Hypothalamus (tissue), 51 donors: ENCODE measurements at regions not wholly inside any gene's neighbourhood (a gene's known extent, or its start where the extent isn't known, plus 50 kb on each side); places are given as distances from the start of the nearest gene placed in this dataset.
"Not testable (repeated sequence)": the region's sequence is repeated elsewhere in the genome, so short reads cannot be mapped to it uniquely, and the experiment has no call there.

Source experiments
- DNase-seq, 51 donors: peaks; one replicate each; lab custom pipeline; 2025; lab: John Stamatoyannopoulos, UW

DNA sequence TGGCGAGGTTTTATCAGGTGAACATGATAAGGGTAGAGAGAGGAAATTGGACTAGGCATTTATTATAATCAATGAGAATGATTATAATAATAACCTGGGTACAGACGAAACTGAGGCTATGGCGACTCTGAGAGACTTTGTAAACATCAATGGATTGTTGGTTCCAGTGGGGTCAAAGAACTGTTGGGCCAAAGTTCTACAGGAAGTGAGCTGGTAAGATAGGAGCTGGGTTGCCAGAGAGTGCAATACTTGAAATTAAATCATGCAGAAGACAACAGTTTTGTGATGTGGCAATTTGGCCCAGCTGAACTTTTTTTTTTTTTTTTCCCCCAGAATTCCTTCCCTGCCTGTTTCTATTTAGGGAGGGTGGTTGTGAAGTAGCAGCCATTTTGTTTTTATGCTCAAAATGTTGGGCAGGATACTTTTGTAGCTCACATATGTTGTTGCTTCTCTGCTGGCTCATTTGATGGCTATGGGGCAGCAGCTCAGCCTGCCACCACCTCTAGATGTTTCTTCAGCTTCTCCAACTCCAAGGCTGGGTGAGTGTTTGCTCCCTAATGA lies 286.5 kb upstream of the B3GALT2 start:
- no peak for DNase-seq

GRCh38 chr1:193472430-193472829 lies 286.0 kb upstream of the B3GALT2 start:
- DNase-seq, result no peak

DNA sequence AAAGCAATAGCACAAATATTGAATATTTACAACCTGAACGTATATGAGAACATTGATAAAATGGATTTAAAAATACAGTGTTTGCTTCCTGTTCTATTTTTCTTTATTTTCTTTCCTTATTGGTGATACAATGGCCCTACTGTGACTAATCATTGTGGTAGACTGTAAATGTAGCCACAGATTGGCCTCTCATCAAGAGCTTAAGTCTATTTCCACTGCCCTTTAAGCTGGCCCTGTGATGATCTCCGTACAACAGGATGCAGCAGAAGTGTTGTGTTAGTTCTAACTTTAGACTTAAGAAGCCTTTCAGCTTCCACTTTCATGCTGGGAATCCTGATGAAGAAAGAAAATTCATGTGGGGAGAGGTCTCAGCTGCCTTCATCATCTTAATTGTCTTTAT lies 285.6 kb upstream of the B3GALT2 start:
- DNase-seq, result no peak

GRCh38 chr1:193463326-193463932 lies 277.0 kb upstream of the B3GALT2 start:
- no peak for DNase-seq

- DNase-seq, result peak in 1 of 51 donors; percentile 26
These were observed 276.4 kb upstream of the B3GALT2 start for GRCh38 chr1:193462629-193463320.

DNA sequence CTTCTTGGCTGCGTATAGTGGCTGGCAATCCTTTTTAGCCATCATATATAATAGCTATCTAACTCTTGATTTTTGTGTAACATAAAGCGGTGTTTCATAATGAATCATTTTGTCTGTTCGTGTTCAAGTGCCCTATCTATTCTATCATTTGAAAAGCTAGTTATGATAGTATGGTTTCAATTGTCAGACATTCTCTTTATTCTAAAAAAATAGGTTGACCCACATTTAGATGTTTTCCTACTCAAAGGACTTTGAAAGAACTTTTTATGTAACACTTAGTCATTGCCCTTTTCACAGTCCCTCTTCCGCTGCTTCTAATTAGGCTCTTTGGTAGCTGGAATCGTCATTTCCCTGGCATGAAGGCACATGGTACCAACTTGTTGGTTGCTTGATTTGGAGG lies 272.2 kb upstream of the B3GALT2 start:
- no peak for DNase-seq

- no peak for DNase-seq
These were observed 271.3 kb upstream of the B3GALT2 start for GRCh38 chr1:193457676-193458075.

- no peak for DNase-seq
These were observed 270.4 kb upstream of the B3GALT2 start for GRCh38 chr1:193456811-193457280.

- no peak for DNase-seq
These were observed 265.2 kb upstream of the B3GALT2 start for GRCh38 chr1:193451606-193452005.

GRCh38 chr1:193451001-193451400 lies 264.6 kb upstream of the B3GALT2 start:
- no peak for DNase-seq

DNA sequence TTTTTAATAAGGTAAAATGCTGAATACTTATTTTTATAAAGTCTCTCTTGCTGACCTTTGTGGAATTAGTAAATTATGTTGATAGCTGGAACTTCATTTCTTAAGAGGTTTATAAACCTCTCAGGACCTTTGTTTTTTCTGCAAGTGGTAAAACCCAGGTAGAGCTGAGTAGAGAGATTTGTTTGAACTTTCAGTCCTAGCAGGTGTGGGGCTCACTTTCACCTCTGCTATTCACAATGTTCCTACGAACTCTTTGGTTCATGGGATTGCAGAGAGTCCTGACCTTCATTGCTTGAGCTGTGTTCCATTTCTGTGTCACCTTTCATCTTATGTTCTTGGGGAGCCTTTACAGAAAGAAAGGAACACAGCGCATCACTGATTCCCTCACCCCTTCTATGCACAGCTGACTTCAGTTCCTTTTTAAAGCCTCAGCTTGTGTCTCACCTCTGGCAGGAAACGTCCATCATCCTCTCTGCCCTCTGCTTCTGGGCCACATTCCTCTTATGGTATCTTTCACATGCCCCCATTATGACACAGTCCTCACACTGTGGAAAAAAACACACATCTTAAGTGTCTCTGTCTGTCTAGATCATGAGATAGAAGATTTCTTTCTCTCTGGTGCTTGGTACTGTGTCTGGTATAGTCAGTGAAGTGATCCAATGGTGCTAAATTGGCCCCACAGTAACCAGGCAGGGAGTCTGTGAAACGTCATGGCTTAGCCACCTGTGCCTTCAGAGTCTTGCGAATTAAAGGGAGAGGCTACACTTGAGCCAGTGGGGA lies 262.5 kb upstream of the B3GALT2 start:
- DNase-seq, result no peak

DNA sequence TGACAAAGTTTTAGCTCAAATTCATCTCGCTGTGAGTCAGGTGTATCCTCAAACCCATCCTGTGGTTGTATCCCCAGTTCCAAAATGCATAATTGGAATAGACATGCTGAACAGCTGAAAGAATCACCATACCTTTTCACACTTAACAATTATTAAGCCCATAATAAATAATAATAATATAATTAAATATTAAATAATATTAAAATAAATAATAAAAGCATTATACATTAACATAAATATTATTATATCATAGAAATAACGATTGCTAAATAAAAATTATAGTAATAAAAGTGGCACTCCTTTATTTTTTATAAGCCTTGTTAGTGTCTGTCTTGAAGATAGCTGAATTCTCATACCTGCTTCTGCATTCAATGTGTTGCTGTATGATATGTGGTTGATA lies 257.5 kb upstream of the B3GALT2 start:
- DNase-seq, result no peak

- DNase-seq, result no peak
These were observed 252.4 kb upstream of the B3GALT2 start for GRCh38 chr1:193438771-193439170.

GRCh38 chr1:193438312-193438711 lies 251.9 kb upstream of the B3GALT2 start:
- no peak for DNase-seq

DNA sequence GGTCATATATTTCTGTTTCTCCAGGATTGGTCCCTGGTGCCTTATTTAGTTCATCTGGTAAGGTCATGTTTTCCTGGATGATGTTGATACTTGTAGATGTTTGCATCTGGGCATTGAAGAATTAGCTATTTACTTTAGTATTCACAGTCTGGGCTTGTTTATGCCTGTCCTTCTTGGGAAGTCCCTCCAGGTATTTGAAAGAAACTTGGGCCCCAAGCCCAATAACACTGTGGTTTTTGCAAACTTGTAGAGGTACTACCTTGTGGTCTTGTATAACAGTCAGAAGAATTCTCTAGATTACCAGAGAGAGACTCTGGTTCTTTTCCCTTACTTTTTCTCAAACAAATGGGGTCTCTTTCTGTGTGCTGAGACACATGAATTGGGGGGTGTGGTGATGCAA lies 251.4 kb upstream of the B3GALT2 start:
- no peak for DNase-seq

GRCh38 chr1:193437333-193437732 lies 250.9 kb upstream of the B3GALT2 start:
- not testable (repeated sequence) for DNase-seq

DNA sequence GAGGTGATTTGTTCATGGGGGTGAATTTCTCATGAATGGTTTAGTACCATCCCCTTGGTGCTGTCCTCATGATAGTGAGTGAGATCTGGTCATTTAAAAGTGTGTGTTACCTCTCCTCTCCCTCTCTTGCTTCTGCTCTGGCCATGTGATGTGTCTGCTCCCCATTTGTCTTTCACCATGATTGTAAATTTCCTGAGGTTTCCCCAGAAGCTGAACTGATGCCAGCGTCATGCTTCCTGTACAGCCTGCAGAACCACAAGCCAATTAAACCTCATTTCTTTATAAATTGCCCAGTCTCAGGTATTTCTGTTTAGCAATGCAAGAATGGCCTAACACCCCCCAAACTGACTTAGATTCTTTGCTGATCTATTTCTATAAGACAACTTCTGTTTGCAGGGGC lies 249.4 kb upstream of the B3GALT2 start:
- no peak for DNase-seq

GRCh38 chr1:193434319-193434718 lies 247.9 kb upstream of the B3GALT2 start:
- DNase-seq, result no peak

GRCh38 chr1:193433599-193433998 lies 247.2 kb upstream of the B3GALT2 start:
- DNase-seq, result no peak

GRCh38 chr1:193432979-193433587 lies 246.7 kb upstream of the B3GALT2 start:
- no peak for DNase-seq
